GM12878 (cell line): ENCODE measurements at regions not wholly inside any gene's neighbourhood (a gene's known extent, or its start where the extent isn't known, plus 50 kb on each side); places are given as distances from the start of the nearest gene placed in this dataset.

Source experiments
- ATAC-seq: fragments of 200-7000 bp; cut with Tn5 transposase; 3 replicates; pipeline ENCODE4 v1.9.1; 2020; ENCODE audit warnings: mild to moderate bottlenecking, moderate library complexity
- BruUV-seq: library from RNA; stranded (reverse); fragments of 400-500 nt; replicated peaks from 2 replicates; lab custom pipeline; 2021; lab: Mats Ljungman, UMichigan
- CTCF ChIA-PET: fragments of 300-600 bp; sonication (Branson Sonifier 250); formaldehyde crosslinking; extraction: SDS; loops from one replicate; lab custom pipeline; 2021; ENCODE audit warnings: inconsistent platforms; lab: Yijun Ruan, JAX
- POLR2A ChIA-PET: fragments of 350-600 bp; formaldehyde crosslinking; extraction: SDS; loops from one replicate; lab custom pipeline; 2021; ENCODE audit warnings: inconsistent platforms; lab: Charles Lee
- RAD21 ChIA-PET: fragments of 300-600 bp; sonication (Branson Sonifier 250); formaldehyde crosslinking; loops from one replicate; lab custom pipeline; 2023; ENCODE audit warnings: antibody characterized with exemption; ENCODE audit not compliant: unreplicated experiment; lab: Charles Lee
- SMC1A ChIA-PET: fragments of 300-600 bp; sonication (Branson Sonifier 250); formaldehyde crosslinking; loops from one replicate; lab custom pipeline; 2023; ENCODE audit not compliant: unreplicated experiment, uncharacterized antibody; lab: Charles Lee
- DNase-seq: peaks from one replicate; pipeline ENCODE4 v3.0.0-alpha.2; 2011; ENCODE audit warnings: low read depth, low spot score
- FAIRE-seq: peaks from 3 replicates; lab custom pipeline; 2011; peaks lifted over from hg19 to GRCh38; lab: Jason Lieb, UNC
- H2AFZ ChIP-seq: 2 replicates; pipeline ENCODE4 v1.6.0; 2011; ENCODE audit warnings: low read depth, low read length, control low read depth; ENCODE audit not compliant: control insufficient read depth
- H3K27ac ChIP-seq: 2 replicates; pipeline ENCODE4 v1.5.1; 2011; ENCODE audit warnings: control low read depth; ENCODE audit not compliant: control insufficient read depth, insufficient read depth
- H3K27me3 ChIP-seq, 2 experiments: replicated peaks in 1 of 2; 2 replicates each; pipeline versions ENCODE4 v1.6.0 to v1.6.1; 2011; ENCODE audit warnings: low read length in 1 of 2; ENCODE audit not compliant: control insufficient read depth in 2 of 2, insufficient read depth in 2 of 2
- H3K36me3 ChIP-seq, 2 experiments: 2 replicates each; pipeline ENCODE4 v1.5.1; 2011; ENCODE audit warnings: low read length in 1 of 2; ENCODE audit not compliant: control insufficient read depth in 2 of 2, insufficient read depth in 2 of 2
- H3K4me1 ChIP-seq: 2 replicates; pipeline ENCODE4 v1.6.1; 2011; ENCODE audit warnings: mild to moderate bottlenecking, low read length, moderate library complexity, mixed read lengths; ENCODE audit not compliant: control insufficient read depth, insufficient read depth
- H3K4me2 ChIP-seq: 2 replicates; pipeline ENCODE4 v1.6.0; 2011; ENCODE audit warnings: control low read depth; ENCODE audit not compliant: control insufficient read depth, insufficient read depth
- H3K4me3 ChIP-seq: fragments of 200-600 bp; sonication (generic); 2 replicates; pipeline ENCODE4 v1.5.1; 2016
- H3K79me2 ChIP-seq: 2 replicates; pipeline ENCODE4 v1.6.0; 2011; ENCODE audit warnings: low read length; ENCODE audit not compliant: control insufficient read depth, insufficient read depth
- H3K9ac ChIP-seq: 2 replicates; pipeline ENCODE4 v1.8.0; 2011; ENCODE audit warnings: low read length, control low read depth, mixed read lengths; ENCODE audit not compliant: control insufficient read depth, insufficient read depth
- H3K9me3 ChIP-seq: replicated peaks from 3 replicates; pipeline ENCODE4 v1.5.1; 2011; ENCODE audit warnings: mild to moderate bottlenecking, low read length; ENCODE audit not compliant: control insufficient read depth, insufficient read depth
- H4K20me1 ChIP-seq: 2 replicates; pipeline ENCODE4 v1.6.0; 2011; ENCODE audit not compliant: control insufficient read depth, insufficient read depth
- BRCA1 ChIP-seq: IDR thresholded peaks from 2 replicates; pipeline ENCODE4 v1.6.1; 2011; ENCODE audit warnings: low read depth, low read length, improper control_type of control experiment
- CHD2 ChIP-seq: IDR thresholded peaks from 2 replicates; pipeline ENCODE4 v1.6.1; 2011; ENCODE audit warnings: low read depth, low read length, improper control_type of control experiment, borderline replicate concordance
- EP300 ChIP-seq, 2 experiments: fragments of 150-350 bp in 1 of 2; IDR thresholded peaks; 2 replicates each; pipeline ENCODE4 v1.6.1; 2011 to 2012; ENCODE audit warnings: low read depth in 2 of 2, low read length in 2 of 2, borderline replicate concordance in 1 of 2, improper control_type of control experiment in 1 of 2, inconsistent platforms in 1 of 2; ENCODE audit not compliant: control insufficient read depth in 1 of 2
- ETV6 ChIP-seq, 2 experiments: fragments of 450-650 bp in 1 of 2; IDR thresholded peaks in 1 of 2; conservative IDR thresholded peaks in 1 of 2; 2 replicates each; pipeline ENCODE4 v1.6.1; 2014; ENCODE audit warnings: antibody characterized with exemption in 1 of 2, borderline replicate concordance in 1 of 2, low read depth in 1 of 2, mild to moderate bottlenecking in 1 of 2, moderate library complexity in 1 of 2
- FOXM1 ChIP-seq: IDR thresholded peaks from 2 replicates; pipeline ENCODE4 v1.6.1; 2012; ENCODE audit warnings: low read depth, mild to moderate bottlenecking, inconsistent platforms, low read length, moderate library complexity
- HDAC6 ChIP-seq: fragments of 200-600 bp; sonication (generic); IDR thresholded peaks from one replicate; pipeline ENCODE4 v1.8.0; 2017; ENCODE audit warnings: antibody characterized with exemption; ENCODE audit not compliant: unreplicated experiment
- MTA2 ChIP-seq: fragments of 450-650 bp; IDR thresholded peaks from 2 replicates; pipeline ENCODE4 v1.6.1; 2016; ENCODE audit warnings: low read depth, mild to moderate bottlenecking, moderate library complexity
- MYB ChIP-seq: fragments of 150-350 bp; IDR thresholded peaks from 2 replicates; pipeline ENCODE4 v1.6.1; 2014; ENCODE audit warnings: mild to moderate bottlenecking, low read depth, low read length, borderline replicate concordance
- NR2C2 ChIP-seq: IDR thresholded peaks from 2 replicates; pipeline ENCODE4 v1.6.1; 2011; ENCODE audit warnings: borderline replicate concordance, low read depth; ENCODE audit not compliant: control insufficient read depth, insufficient read length
- RELA ChIP-seq: fragments of 450-650 bp; IDR thresholded peaks from 2 replicates; pipeline ENCODE4 v1.8.0; 2014; ENCODE audit warnings: borderline replicate concordance; ENCODE audit not compliant: partially characterized antibody
- SP1 ChIP-seq: IDR thresholded peaks from one replicate; pipeline ENCODE4 v1.6.1; 2011; ENCODE audit warnings: low read depth, low read length
- STAT3 ChIP-seq: IDR thresholded peaks from 2 replicates; pipeline ENCODE4 v1.6.1; 2011; ENCODE audit warnings: low read depth, low read length, improper control_type of control experiment
- WGBS: methylation state at CpG from one replicate; pipeline ENCODE4 v1.1.6; 2016; ENCODE audit warnings: low lambda C conversion rate; ENCODE audit not compliant: insufficient replicate concordance, insufficient coverage; ENCODE audit errors: missing lambda C conversion rate; 5-methylcytosine and 5-hydroxymethylcytosine counted together
- in situ Hi-C: fragments of 300-500 bp; cut with MboI; formaldehyde crosslinking; loops from 9 replicates; pipeline ENCODE4 v1.14.3; 2018; ENCODE audit warnings: mixed read lengths
- intact Hi-C: fragments of 100-400 bp; cut with micrococcal nuclease; formaldehyde crosslinking; loops from one replicate; pipeline ENCODE4 v1.14.2; 2022; ENCODE audit not compliant: unreplicated experiment
- TF ChIP-seq, protein P1 (sequence below): IDR thresholded peaks from 2 replicates; pipeline ENCODE4 v1.6.1; 2011; ENCODE audit warnings: low read depth, mild to moderate bottlenecking, low read length, moderate library complexity, borderline replicate concordance; ENCODE audit errors: extremely low read depth
- TF ChIP-seq, protein P2 (sequence below): fragments of 450-650 bp; formaldehyde crosslinking; IDR thresholded peaks from 2 replicates; pipeline ENCODE4 v1.4.0; 2020; ENCODE audit warnings: mild to moderate bottlenecking, moderate library complexity
- TF ChIP-seq, protein P3 (sequence below): IDR thresholded peaks from 2 replicates; pipeline ENCODE4 v1.6.1; 2011; ENCODE audit warnings: borderline replicate concordance, low read depth, mild to moderate bottlenecking, moderate library complexity, mixed read lengths, low read length; ENCODE audit not compliant: insufficient read depth; ENCODE audit errors: extremely low read length

DNA sequence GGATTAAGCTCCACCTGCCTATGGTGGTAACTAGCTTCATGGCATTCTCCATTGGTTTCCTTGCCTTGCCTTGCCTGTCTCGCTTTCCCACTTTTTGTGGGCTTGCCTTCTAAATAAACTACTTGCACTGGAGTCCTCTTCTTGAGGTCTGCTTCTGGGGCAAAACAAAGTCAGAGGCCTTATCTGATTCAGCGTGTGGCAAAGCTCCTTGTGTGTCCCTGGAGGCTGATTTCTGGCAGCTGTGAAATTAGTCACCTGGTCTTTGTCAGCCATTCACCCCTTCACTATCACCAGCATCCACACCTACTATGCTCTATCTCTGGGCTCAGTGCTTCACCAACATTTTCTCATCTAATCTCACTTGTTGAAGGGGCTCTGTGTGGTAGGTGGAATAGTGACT, 176.2 kb downstream of the SEC61B start:
- H3K79me2 ChIP-seq, result no peaks in the 10 kb centered on the region
- no peak overlapping the region for H2AFZ ChIP-seq
- CTCF ChIA-PET, result no interaction called here
- H3K4me2 ChIP-seq, result no peak overlapping the region
- H3K27ac ChIP-seq, result no peak overlapping the region
- H3K36me3 ChIP-seq, result no peaks in the 10 kb centered on the region
- no peaks in the 10 kb centered on the region for H4K20me1 ChIP-seq
- H3K9me3 ChIP-seq, result no peaks in the 10 kb centered on the region
- H3K4me1 ChIP-seq, result no peaks in the 10 kb centered on the region
- TF ChIP-seq, protein P1, sequence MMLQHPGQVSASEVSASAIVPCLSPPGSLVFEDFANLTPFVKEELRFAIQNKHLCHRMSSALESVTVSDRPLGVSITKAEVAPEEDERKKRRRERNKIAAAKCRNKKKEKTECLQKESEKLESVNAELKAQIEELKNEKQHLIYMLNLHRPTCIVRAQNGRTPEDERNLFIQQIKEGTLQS, result no peak
- TF ChIP-seq ETV6 (conservative IDR thresholded peaks at IDR 0.05 in 1 of 2, IDR thresholded peaks at IDR 0.05 in 1 of 2; ENCODE audit: borderline replicate concordance in 1 of 2, low read depth in 1 of 2), result no peak
- TF ChIP-seq BRCA1, result no peak
- no peak for TF ChIP-seq NR2C2
- no peak for TF ChIP-seq RELA
- no peak for TF ChIP-seq CHD2
- no peak for TF ChIP-seq FOXM1
- no peak for TF ChIP-seq MTA2
- no peak for TF ChIP-seq EP300 (IDR thresholded peaks at IDR 0.05; ENCODE audit: borderline replicate concordance in 1 of 2, control insufficient read depth in 1 of 2, low read depth in 2 of 2, low read length in 2 of 2)
- TF ChIP-seq HDAC6, result no peak
- TF ChIP-seq, protein P2, sequence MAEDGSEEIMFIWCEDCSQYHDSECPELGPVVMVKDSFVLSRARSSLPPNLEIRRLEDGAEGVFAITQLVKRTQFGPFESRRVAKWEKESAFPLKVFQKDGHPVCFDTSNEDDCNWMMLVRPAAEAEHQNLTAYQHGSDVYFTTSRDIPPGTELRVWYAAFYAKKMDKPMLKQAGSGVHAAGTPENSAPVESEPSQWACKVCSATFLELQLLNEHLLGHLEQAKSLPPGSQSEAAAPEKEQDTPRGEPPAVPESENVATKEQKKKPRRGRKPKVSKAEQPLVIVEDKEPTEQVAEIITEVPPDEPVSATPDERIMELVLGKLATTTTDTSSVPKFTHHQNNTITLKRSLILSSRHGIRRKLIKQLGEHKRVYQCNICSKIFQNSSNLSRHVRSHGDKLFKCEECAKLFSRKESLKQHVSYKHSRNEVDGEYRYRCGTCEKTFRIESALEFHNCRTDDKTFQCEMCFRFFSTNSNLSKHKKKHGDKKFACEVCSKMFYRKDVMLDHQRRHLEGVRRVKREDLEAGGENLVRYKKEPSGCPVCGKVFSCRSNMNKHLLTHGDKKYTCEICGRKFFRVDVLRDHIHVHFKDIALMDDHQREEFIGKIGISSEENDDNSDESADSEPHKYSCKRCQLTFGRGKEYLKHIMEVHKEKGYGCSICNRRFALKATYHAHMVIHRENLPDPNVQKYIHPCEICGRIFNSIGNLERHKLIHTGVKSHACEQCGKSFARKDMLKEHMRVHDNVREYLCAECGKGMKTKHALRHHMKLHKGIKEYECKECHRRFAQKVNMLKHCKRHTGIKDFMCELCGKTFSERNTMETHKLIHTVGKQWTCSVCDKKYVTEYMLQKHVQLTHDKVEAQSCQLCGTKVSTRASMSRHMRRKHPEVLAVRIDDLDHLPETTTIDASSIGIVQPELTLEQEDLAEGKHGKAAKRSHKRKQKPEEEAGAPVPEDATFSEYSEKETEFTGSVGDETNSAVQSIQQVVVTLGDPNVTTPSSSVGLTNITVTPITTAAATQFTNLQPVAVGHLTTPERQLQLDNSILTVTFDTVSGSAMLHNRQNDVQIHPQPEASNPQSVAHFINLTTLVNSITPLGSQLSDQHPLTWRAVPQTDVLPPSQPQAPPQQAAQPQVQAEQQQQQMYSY (CRISPR knock-in tag), result no peak
- TF ChIP-seq SP1, result no peak
- no peak for TF ChIP-seq STAT3
- no peak for TF ChIP-seq MYB
- TF ChIP-seq, protein P3, sequence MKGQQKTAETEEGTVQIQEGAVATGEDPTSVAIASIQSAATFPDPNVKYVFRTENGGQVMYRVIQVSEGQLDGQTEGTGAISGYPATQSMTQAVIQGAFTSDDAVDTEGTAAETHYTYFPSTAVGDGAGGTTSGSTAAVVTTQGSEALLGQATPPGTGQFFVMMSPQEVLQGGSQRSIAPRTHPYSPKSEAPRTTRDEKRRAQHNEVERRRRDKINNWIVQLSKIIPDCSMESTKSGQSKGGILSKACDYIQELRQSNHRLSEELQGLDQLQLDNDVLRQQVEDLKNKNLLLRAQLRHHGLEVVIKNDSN, result no peak
- TF ChIP-seq, all 136 proteins: peak for 0
- intact Hi-C loops, result no loop called here
- RAD21 ChIA-PET, result no interaction called here
- DNase-seq (no peak), FAIRE-seq (no peak), ATAC-seq (no peak)
- Histone ChIP-seq H3K27me3 (no peaks in the 10 kb centered on the region), H3K9ac (no peak overlapping the region), H3K4me3 (no peak overlapping the region)
- POLR2A ChIA-PET, result interaction anchor here (1.0 kb wide), 1 partner anchor 13 kb away, joined by 3 read pairs; no protein-coding TSS in a partner anchor
- in situ Hi-C loops, result no loop called here
- whole genome bisulfite sequencing, result 4% methylated on average over 2 of the region's 2 CpGs
- BruUV-seq, result no TSS peak
- SMC1A ChIA-PET, result interaction anchor here (0.6 to 0.9 kb wide), 3 partner anchors 9 to 216 kb away, joined by 3 to 4 read pairs (median 3); no protein-coding TSS in a partner anchor
